GM18951 (cell line): ENCODE measurements at regions not wholly inside any gene's neighbourhood (a gene's known extent, or its start where the extent isn't known, plus 50 kb on each side); places are given as distances from the start of the nearest gene placed in this dataset.

Source experiments
- POLR2A ChIP-seq: IDR thresholded peaks from 4 replicates; pipeline ENCODE4 v1.6.1; 2011; ENCODE audit warnings: mild to moderate bottlenecking; ENCODE audit not compliant: insufficient read length, insufficient read depth; ENCODE audit errors: extremely low read depth
- in situ Hi-C: fragments of 300-500 bp; cut with MboI; formaldehyde crosslinking; loops from one replicate; pipeline ENCODE4 v1.12.0; 2022; ENCODE audit warnings: low sequenced_read_pairs, mixed read lengths, inconsistent platforms; ENCODE audit not compliant: unreplicated experiment

DNA sequence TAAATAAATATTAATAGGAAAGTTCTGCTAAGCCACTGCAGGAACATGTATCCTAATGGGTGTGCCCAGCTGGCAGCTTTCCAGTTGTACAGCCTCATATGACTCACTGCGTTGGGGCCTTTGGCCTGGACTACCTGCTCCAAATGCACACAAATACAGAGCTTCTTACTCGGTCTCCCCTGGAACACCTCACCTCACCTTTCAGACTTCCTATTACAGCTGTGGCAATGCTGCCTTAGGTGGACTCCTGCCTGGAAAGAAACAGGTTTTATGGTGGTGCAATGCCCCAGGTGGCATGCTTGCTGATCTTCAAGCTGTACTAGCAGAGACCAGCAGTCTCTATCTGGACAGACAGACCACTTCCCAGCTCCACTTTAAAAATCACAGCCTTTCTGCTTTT lies 85.7 kb upstream of the EXOC1L start:
- no peak for TF ChIP-seq POLR2A
- in situ Hi-C loops: loop anchor here (25.0 kb wide), 1 partner anchor 322 kb away; no protein-coding TSS in a partner anchor

DNA sequence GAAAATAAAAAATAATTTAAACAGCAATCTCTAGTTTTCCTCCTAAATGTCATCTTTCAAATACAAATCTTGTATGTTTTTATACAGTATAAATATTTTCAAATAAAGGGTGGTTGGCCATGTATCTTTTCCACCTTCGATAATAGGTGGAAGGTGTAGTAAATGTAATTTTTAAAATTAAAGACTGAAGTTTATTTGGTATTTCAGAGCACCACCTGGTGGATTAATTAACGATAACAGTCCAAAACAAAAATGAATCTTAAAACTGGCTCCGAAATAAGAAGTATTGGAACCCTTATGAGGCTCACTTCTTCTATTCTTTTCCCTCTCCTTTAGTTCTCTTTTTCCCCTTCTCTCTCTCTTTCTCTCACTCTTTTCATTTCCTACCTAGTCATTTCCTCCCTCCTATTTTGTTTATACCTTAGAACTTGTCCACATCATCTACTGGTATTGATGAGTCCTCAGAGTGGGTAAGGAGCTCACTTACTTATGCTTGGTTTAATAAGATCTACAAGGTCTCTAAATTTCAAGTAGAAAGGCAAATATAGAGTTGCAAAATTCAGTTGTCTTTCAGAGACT lies 82.9 kb upstream of the EXOC1L start:
- in situ Hi-C loops: loop anchor here (25.0 kb wide), 1 partner anchor 324 kb away; no protein-coding TSS in a partner anchor
- no peak for TF ChIP-seq POLR2A

DNA sequence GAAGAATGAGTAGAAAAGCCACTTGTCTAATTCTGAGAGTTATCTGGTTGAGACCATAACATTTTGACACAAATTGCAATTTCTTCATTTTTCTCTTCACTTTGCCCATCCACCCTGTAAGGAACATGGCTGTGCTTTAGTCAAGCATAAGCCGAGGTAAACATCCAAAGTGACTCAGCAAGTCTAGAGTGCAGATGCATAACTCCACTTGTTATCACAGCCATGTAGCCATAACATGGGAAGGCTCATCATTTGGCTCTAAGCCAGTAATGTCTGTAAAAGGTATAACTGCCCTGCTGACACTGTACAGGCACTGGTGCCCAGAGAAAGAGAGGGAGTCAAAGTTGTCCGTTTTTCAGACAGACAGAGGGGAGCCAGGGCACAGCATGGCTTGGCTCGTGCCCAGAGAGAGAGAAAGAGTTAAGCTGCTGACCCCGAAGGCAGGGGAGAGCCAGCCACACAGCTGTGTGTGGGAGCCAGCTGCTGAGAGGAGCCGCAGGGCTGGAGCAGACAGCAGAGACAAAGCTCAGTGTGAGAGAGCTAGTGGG lies 76.9 kb upstream of the EXOC1L start:
- no peak for TF ChIP-seq POLR2A

DNA sequence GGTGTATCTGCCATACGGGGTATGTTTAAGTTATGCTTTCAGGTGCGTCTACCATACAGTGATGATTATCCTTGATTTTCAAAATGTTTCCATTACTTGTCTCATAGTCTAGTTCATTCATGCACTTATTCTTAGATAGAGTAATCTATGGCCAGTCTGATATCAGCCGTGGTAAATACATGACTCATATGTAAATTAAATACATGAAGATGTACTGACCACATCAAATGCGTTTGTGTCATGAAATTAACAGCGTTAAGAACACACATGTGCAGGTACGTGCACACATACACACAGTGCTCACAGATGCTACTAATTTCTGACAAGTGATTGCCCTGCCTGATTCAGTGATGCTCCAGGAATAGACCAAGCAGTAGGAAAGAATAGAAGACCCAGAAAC lies 75.2 kb upstream of the EXOC1L start:
- no peak for TF ChIP-seq POLR2A
- in situ Hi-C loops: loop anchor here (25.0 kb wide), 1 partner anchor 332 kb away; no protein-coding TSS in a partner anchor

More for the DNA sequence above, 76.9 kb upstream of the EXOC1L start:
- in situ Hi-C loops: loop anchor here (25.0 kb wide), 1 partner anchor 330 kb away; no protein-coding TSS in a partner anchor

DNA sequence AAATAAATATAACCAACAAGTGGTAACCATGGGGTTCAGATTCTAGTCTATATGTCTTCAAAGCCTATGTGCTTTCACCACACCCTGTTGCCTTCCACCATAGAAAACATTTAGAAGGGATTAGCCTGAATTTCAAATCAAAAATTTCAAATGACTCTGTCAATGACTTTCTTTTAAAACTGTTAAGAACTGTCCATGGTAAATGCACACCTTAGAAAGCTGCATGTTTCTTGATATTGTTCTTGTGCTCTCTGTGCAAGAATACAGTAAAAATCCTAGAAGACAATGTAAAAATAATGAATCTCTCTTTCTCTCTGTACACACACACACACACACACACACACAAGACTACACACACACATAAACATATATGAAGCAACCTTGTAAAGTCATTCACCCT lies 74.6 kb upstream of the EXOC1L start:
- TF ChIP-seq POLR2A: no peak
- in situ Hi-C loops: loop anchor here (25.0 kb wide), 1 partner anchor 333 kb away; no protein-coding TSS in a partner anchor

DNA sequence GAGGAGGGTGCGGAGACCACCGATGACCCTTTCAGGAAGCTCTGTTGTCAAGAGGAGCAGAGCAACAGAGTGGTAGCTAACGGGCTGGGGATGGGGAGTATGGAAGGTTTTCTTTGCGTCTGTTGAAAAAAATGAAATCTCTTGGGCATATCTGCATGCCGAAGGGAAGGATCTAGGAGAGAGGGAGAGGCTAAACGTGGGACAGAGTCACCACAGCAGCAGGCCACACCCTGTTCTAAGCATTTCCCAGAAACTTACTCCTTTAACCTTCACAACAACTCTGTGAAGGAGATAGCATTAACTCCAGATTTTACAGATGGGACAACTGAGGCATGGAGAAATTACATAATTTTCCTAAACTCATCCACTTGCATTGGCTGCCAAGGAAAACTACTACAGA lies 71.8 kb upstream of the EXOC1L start:
- in situ Hi-C loops: loop anchor here (25.0 kb wide), 1 partner anchor 335 kb away; no protein-coding TSS in a partner anchor
- TF ChIP-seq POLR2A: no peak

DNA sequence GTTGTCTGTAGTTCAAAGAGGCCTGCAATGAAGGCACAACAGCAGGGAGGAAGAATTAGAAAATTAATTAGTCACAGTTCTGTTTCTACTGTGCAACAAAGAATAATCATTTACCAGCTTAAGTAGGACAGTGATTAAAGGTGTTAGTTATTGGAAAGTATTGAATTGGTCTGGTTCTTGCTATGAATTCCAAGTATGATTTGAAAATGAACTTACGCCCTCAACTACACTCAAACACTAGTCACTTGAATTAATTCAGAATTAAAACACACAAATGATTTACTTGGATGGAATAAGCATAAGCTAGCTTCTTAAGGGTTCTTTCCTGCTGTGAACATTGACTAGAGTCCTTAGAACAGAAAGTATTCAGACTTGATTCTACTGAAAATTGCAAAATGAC lies 69.9 kb upstream of the EXOC1L start:
- no peak for TF ChIP-seq POLR2A
- in situ Hi-C loops: loop anchor here (25.0 kb wide), 1 partner anchor 337 kb away; no protein-coding TSS in a partner anchor

DNA sequence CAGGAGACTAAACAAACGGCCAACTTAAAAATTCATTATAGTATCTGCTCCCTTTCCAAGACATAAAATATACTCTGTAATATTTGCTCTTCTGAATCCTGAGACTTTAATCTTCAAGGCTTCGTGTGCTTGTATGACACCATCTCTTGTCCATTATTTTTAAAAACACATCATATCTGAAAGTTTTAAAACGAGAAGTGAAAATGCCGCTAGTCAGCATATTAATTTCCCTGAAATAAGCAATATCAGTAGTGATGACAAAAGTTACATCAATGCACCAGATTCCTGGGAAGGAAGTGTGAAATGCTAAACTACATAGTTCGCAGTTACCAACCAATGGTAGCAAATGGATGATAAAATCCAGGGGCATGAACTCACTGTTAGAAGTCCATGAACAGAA lies 66.8 kb upstream of the EXOC1L start:
- in situ Hi-C loops: no loop called here
- no peak for TF ChIP-seq POLR2A

DNA sequence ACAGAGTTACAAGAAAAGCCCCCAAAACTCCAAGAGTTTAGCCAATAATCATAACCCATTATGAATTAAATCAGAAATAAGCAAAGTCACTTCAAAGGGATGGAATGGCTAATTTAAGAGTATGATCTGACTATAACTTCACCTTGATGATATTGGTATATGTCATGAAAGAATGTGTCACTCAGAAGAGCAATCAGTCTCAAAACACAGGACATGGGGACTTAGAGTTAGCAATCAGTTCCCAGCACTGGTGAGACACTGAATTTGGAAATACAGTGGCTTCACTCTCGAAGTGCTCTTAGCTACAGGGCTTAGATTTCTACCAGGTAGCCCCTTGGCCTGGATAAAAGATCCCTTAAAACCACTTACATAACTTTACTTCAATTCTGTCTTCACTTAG lies 65.7 kb upstream of the EXOC1L start:
- no peak for TF ChIP-seq POLR2A
- in situ Hi-C loops: no loop called here

DNA sequence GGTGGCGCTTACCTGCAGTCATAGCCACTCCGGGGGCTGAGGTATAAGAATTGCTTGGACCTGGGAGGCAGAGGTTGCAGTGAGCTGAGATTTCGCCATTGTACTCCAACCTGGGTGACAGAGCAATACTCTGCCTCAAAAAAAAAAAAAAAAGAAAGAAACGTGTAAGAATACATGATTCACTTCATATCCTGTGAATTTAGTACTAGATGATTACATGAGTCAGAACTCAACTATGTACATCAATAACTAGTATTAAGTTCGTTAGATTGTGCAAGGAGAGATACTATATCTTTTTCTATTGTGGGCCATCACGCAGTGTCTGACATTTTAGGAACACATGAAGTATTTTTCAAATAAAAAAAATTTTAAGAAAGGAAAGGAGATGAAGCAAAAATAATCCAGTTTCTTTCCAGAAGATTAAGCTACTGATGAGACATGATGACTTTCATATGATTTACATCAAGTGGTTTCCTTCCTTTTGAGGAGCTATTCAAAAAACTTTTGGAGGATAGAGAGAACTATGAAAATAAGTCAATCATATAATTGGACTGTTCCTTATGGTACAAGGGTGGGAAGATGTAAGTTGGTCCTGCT lies 64.7 kb upstream of the EXOC1L start:
- no peak for TF ChIP-seq POLR2A
- in situ Hi-C loops: no loop called here

DNA sequence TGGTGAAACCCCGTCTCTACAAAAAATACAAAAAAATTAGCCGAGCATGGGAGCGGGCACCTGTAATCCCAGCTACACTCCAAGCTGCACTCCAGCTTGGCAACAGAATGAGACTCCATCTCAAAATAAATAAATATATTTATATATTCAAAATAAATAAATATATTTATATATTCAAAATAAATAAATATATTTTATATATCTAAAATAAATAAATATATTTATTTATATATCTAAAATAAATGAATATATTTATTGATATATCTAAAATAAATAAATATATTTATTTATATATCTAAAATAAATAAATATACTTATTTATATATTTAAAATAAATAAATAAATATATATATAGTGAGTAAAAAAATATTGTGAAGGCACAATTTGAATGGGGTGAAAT lies 63.4 kb upstream of the EXOC1L start:
- TF ChIP-seq POLR2A: no peak
- in situ Hi-C loops: no loop called here

DNA sequence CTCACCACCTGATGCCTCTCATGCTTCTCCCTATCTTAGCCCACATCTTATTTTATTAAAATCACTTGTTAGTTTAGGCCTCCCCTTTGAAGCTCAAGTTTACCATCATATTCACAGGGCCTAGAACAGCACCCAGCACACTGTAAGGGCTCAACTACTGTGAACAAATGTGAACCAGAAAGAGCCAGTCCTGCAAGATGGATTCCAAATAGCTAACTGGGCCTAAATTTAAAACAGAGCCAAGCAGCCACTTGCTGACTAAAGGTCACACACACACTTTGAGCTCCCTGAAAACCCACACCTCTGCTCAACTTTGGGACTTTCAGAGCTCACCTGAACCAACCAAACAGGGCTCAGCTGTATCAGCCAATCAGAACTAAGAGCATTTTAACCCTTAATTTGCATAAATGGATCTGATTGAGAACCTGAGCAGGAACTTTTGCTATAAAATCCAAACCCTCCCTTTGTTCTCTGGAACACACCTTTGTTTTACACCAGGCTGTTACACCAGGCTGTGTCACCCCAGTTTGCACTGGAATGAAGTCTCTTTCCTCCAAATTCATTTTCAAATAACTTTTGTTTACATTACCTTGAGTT lies 62.1 kb upstream of the EXOC1L start:
- TF ChIP-seq POLR2A: no peak
- in situ Hi-C loops: no loop called here

DNA sequence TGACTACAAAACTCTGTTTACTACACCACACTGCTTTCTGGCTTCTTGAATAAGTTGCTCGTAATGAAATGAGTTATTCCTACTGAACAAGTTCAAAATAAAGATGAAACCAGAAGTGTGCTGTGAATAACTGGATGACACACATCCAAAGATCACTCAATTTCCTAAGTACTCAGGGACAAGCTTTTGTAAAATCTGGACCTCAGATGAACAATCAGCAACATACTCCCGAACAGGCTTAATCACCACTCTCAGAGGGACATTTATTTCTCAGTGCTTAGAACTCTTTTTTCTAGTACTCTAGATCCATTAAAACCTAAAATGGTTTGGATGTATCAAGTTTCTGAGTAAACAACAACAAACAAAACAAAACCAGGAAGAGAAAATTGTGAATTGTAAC lies 61.5 kb upstream of the EXOC1L start:
- in situ Hi-C loops: no loop called here
- TF ChIP-seq POLR2A: no peak

DNA sequence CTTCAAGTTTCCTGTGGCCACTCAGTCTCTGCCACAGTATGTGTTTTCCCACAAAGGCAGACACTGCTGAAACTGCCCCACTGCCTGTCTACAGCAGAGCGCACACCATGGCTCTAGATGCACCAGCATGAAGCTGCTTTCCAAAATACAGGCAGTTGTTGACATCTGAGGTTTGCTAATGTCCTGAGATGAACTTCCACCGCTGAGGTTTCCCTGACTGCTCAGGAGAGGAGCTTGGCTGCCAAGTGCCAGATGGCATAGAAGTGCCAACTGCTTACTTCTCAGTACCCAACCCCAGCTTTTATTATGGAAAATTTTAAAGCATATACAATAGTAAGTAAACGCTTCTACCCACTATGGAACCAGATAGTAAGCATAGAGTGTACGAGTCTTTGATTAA lies 61.0 kb upstream of the EXOC1L start:
- in situ Hi-C loops: no loop called here
- TF ChIP-seq POLR2A: no peak

DNA sequence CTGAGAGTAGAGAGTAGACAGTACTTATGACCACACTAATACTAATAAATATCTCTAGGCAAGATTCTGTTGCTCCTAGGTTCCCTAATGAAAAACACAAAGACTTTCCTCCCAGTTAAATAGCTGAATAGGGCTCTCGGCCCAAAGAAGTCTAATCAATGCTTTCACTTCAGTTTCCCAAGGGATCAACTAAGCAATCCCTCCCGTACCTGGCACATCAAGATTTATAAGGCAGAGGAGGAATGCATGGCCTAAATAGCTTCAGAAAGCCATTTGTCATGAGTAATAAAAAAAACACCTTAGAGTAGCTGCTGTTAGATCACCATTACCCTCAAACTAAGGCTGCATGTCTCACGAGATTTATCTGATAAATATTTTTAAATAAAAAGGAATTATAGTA lies 56.8 kb upstream of the EXOC1L start:
- TF ChIP-seq POLR2A: no peak
- in situ Hi-C loops: no loop called here
